SJCRH30 (cell line): ENCODE measurements at regions not wholly inside any gene's neighbourhood (a gene's known extent, or its start where the extent isn't known, plus 50 kb on each side); places are given as distances from the start of the nearest gene placed in this dataset.
"Not testable (repeated sequence)": the region's sequence is repeated elsewhere in the genome, so short reads cannot be mapped to it uniquely, and the experiment has no call there.

Experiments
- DNase-seq, 2 experiments: peaks; one replicate each; pipeline ENCODE4 v3.0.0-alpha.2; 2015 to 2020
- H3K27ac ChIP-seq: fragments of 250-450 bp; sonication (Bioruptor Pico); 2 replicates; pipeline ENCODE4 v1.5.1; 2020; ENCODE audit warnings: mild to moderate bottlenecking, moderate library complexity
- H3K27me3 ChIP-seq: fragments of 250-450 bp; sonication (Bioruptor Pico); 2 replicates; pipeline ENCODE4 v1.5.1; 2020; ENCODE audit warnings: mild to moderate bottlenecking, moderate library complexity
- H3K36me3 ChIP-seq: fragments of 250-450 bp; sonication (Bioruptor Pico); 2 replicates; pipeline ENCODE4 v1.5.1; 2020; ENCODE audit warnings: mild to moderate bottlenecking, moderate library complexity
- H3K4me1 ChIP-seq: fragments of 250-450 bp; sonication (Bioruptor Pico); 2 replicates; pipeline ENCODE4 v1.5.1; 2020; ENCODE audit warnings: mild to moderate bottlenecking, moderate library complexity
- H3K4me3 ChIP-seq: fragments of 250-450 bp; sonication (Bioruptor Pico); 2 replicates; pipeline ENCODE4 v1.5.1; 2020; ENCODE audit warnings: mild to moderate bottlenecking, moderate library complexity
- H3K9me3 ChIP-seq: fragments of 250-450 bp; sonication (Bioruptor Pico); replicated peaks from 2 replicates; pipeline ENCODE4 v1.5.1; 2020; ENCODE audit warnings: mild to moderate bottlenecking, moderate library complexity

GRCh38 chr2:147327613-147328012 lies 517.2 kb upstream of the ACVR2A start:
- H3K36me3 ChIP-seq = no peaks in the 10 kb centered on the region
- DNase-seq = peak in 1 of 2 experiments; percentile 47
- peaks cover 3% of the 10 kb centered on the region; the same call in 1 of the 2 replicates for H3K4me1 ChIP-seq
- no peaks in the 10 kb centered on the region for H3K9me3 ChIP-seq
- no peak overlapping the region for H3K4me3 ChIP-seq
- H3K27me3 ChIP-seq = no peaks in the 10 kb centered on the region
- H3K27ac ChIP-seq = no peak overlapping the region

DNA sequence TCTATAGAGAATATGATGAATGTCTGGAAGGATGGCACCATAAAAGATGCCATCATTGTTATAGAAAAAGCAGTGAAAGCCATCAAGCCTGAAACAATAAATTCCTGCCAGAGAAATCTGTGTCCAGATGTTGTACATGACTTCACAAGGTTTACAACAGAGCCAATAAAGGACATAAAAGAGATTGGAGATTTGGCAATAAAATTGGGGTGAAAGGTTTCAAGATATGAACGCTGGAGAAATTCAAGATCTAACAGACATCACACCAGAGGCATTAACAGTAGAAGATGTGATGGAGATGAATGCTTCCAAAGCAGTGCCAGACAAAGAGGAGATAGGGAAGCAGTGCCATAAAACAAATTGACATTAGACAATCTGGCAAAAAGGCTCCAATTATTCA lies 518.8 kb upstream of the ACVR2A start:
- Histone ChIP-seq H3K27ac (no peak overlapping the region), H3K4me3 (no peak overlapping the region), H3K36me3 (no peaks in the 10 kb centered on the region), H3K27me3 (no peaks in the 10 kb centered on the region), H3K4me1 (peaks cover 3% of the 10 kb centered on the region; the same call in 1 of the 2 replicates), H3K9me3 (no peaks in the 10 kb centered on the region; the same call in 1 of the 2 replicates)
- no peak for DNase-seq

GRCh38 chr2:147320146-147320545 lies 524.7 kb upstream of the ACVR2A start:
- Histone ChIP-seq H3K9me3 (peaks cover 12% of the 10 kb centered on the region; the same call in 1 of the 2 replicates), H3K27me3 (no peaks in the 10 kb centered on the region), H3K36me3 (no peaks in the 10 kb centered on the region), H3K27ac (no peak overlapping the region), H3K4me1 (no peaks in the 10 kb centered on the region), H3K4me3 (no peak overlapping the region)
- no peak for DNase-seq

GRCh38 chr2:147311058-147311430 lies 533.8 kb upstream of the ACVR2A start:
- H3K27me3 ChIP-seq = no peaks in the 10 kb centered on the region
- no peak overlapping the region for H3K4me3 ChIP-seq
- no peak overlapping the region for H3K27ac ChIP-seq
- H3K9me3 ChIP-seq = no peaks in the 10 kb centered on the region
- H3K4me1 ChIP-seq = no peaks in the 10 kb centered on the region
- DNase-seq = peak; percentile 48 to 50
- no peaks in the 10 kb centered on the region for H3K36me3 ChIP-seq

DNA sequence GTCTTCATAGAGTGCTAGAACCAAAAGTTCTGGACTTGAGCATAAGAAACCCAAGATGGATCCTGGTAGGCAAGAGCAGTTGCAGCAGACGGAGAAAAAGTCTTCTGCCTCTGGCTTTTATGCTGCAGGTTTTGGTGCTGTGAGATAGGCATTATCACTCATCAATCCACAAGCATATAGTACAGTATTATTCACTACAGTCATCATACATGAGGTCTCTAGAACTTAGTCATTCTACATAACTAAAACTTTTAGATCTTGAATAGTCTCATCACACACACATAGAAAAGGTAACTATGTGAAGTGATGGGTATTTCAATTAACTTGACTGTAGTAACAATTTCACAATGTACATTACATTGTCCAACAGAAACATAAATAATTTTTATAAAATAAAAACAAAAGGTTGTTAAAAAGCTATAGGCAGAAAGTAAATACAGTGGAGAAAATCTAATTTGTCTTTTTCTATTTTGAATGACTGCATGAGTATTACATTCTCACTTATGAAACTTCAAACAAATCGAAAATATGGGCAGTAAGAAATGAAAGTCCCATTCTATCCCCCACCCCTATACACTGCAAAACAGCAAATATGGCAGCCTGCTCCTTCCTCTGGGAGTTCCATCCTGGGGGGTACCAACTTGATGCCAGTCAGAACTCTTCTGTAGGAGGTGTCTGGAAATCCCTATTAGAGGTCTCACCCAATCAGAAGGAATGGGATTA lies 534.3 kb upstream of the ACVR2A start:
- H3K4me1 ChIP-seq = no peaks in the 10 kb centered on the region
- H3K36me3 ChIP-seq = no peaks in the 10 kb centered on the region
- H3K4me3 ChIP-seq = no peak overlapping the region
- no peaks in the 10 kb centered on the region for H3K27me3 ChIP-seq
- DNase-seq = no peak
- no peak overlapping the region for H3K27ac ChIP-seq
- H3K9me3 ChIP-seq = no peaks in the 10 kb centered on the region

DNA sequence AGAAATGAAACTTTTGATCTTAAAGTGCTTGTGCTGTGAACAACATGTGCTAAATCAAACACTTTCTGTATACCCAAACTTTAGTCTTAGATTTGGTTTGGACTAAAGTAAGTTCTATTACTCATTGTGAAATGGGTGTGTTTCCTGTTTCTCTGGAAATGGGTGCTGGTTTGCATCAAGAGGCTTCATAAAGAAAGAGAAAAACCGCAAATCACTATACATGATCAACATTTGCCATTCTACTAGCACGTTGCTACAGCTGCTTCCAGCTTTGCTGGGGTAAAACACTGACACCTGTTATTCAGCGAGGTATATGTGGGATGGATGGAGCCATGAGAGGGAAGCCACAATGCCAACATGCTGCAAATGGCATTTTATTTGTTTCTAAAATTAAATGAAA lies 547.0 kb upstream of the ACVR2A start:
- no peak overlapping the region for H3K4me3 ChIP-seq
- H3K9me3 ChIP-seq = no peaks in the 10 kb centered on the region
- no peaks in the 10 kb centered on the region for H3K4me1 ChIP-seq
- peak in 1 of 2 experiments; percentile 21 for DNase-seq
- no peaks in the 10 kb centered on the region for H3K36me3 ChIP-seq
- H3K27ac ChIP-seq = no peak overlapping the region
- no peaks in the 10 kb centered on the region for H3K27me3 ChIP-seq

- H3K4me1 ChIP-seq = no peaks in the 10 kb centered on the region
- H3K27ac ChIP-seq = no peak overlapping the region
- no peaks in the 10 kb centered on the region for H3K27me3 ChIP-seq
- no peaks in the 10 kb centered on the region for H3K9me3 ChIP-seq
- DNase-seq = no peak
- H3K36me3 ChIP-seq = no peaks in the 10 kb centered on the region
- H3K4me3 ChIP-seq = no peak overlapping the region
Observed at GRCh38 chr2:147294825-147295392, 549.9 kb upstream of the ACVR2A start.

- 0 out of 2 replicates have a peak, but pooled peaks cover 2% of the 10 kb centered on the region for H3K4me1 ChIP-seq
Observed at GRCh38 chr2:147293991-147294824, 550.6 kb upstream of the ACVR2A start.

GRCh38 chr2:147288131-147288530 lies 556.7 kb upstream of the ACVR2A start:
- Histone ChIP-seq H3K4me3 (no peak overlapping the region), H3K9me3 (no peaks in the 10 kb centered on the region), H3K27me3 (no peaks in the 10 kb centered on the region), H3K36me3 (no peaks in the 10 kb centered on the region), H3K27ac (no peak overlapping the region), H3K4me1 (0 out of 2 replicates have a peak, but pooled peaks cover 5% of the 10 kb centered on the region)
- DNase-seq = no peak

More at GRCh38 chr2:147293991-147294824, 550.6 kb upstream of the ACVR2A start:
- H3K4me3 ChIP-seq = no peak overlapping the region
- no peaks in the 10 kb centered on the region for H3K9me3 ChIP-seq
- no peaks in the 10 kb centered on the region for H3K36me3 ChIP-seq
- DNase-seq = no peak
- no peak overlapping the region for H3K27ac ChIP-seq
- no peaks in the 10 kb centered on the region for H3K27me3 ChIP-seq

- Histone ChIP-seq H3K36me3 (no peaks in the 10 kb centered on the region), H3K9me3 (no peaks in the 10 kb centered on the region), H3K4me1 (peaks cover 19% of the 10 kb centered on the region), H3K4me3 (no peak overlapping the region), H3K27ac (no peak overlapping the region), H3K27me3 (no peaks in the 10 kb centered on the region)
- DNase-seq = peak; percentile 18 to 21
Observed at GRCh38 chr2:147275943-147276342, 568.9 kb upstream of the ACVR2A start.

DNA sequence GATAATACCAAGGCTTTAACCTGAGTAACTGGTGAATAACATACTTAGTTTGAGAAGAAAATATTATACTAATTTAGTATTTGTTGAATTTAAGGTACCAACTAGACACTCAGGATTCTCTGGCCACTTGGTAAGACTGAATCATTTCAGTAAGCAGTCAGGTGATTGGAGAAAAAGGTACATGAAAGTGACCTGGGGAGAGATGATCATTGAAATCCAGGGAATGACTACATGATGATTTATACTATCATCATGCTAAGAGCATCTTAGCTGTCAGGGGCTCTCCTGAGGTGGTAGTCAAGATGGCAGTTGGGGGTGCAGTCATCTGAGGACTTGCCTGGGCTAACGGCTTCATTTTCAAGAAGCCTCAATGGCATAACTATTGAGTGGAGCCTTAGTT lies 571.2 kb upstream of the ACVR2A start:
- no peak overlapping the region for H3K4me3 ChIP-seq
- H3K27me3 ChIP-seq = no peaks in the 10 kb centered on the region
- peaks cover 16% of the 10 kb centered on the region for H3K9me3 ChIP-seq
- H3K36me3 ChIP-seq = no peaks in the 10 kb centered on the region
- peaks cover 21% of the 10 kb centered on the region for H3K4me1 ChIP-seq
- no peak overlapping the region for H3K27ac ChIP-seq
- no peak for DNase-seq

DNA sequence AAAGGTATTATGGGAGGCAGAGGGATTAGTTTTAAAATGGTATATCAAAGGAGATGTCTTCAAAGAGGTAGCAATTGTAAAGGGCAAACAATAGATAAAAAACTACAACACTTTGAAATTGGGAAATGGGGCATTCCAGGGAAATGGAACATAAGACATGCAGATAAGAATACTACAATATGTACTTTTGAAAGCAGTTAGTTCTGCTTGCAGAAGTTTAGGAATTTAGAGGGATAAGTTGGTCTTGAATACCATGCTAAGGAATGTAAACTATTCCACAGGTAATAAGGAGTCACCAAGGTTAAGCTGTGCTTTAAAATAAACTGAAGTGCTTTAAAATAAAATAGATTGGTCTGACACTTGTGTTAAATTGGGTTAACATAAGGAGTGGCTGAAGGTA lies 571.7 kb upstream of the ACVR2A start:
- H3K4me3 ChIP-seq = no peak overlapping the region
- H3K27ac ChIP-seq = no peak overlapping the region
- H3K27me3 ChIP-seq = no peaks in the 10 kb centered on the region
- DNase-seq = no peak
- peaks cover 17% of the 10 kb centered on the region for H3K9me3 ChIP-seq
- H3K4me1 ChIP-seq = peaks cover 21% of the 10 kb centered on the region
- no peaks in the 10 kb centered on the region for H3K36me3 ChIP-seq

DNA sequence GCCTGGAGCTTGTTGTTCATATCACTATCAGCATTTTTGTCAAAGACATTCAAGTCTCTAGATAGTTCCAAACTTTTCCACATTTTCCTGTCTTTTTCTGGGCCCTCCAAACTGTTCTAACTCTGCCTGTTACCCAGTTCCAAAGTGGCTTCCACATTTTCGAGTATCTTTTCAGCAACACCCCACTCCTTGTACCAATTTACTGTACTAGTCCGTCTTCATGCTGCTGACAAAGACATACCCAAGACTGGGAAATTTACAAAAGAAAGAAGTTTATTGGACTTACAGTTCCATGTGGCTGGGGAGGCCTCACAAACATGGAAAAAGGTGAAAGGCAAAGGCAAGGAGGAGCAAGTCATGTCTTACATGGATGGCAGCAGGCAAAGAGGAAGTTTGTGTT lies 575.2 kb upstream of the ACVR2A start:
- not testable (repeated sequence) for DNase-seq, H3K27me3 ChIP-seq, H3K4me3 ChIP-seq, H3K36me3 ChIP-seq, H3K27ac ChIP-seq
- Histone ChIP-seq H3K4me1 (peaks cover 21% of the 10 kb centered on the region), H3K9me3 (peaks cover 22% of the 10 kb centered on the region)

- Histone ChIP-seq H3K4me3 (no peak overlapping the region), H3K36me3 (peaks cover 2% of the 10 kb centered on the region; the same call in 1 of the 2 replicates), H3K4me1 (no peaks in the 10 kb centered on the region), H3K27me3 (no peaks in the 10 kb centered on the region), H3K27ac (no peak overlapping the region), H3K9me3 (no peaks in the 10 kb centered on the region)
- DNase-seq = no peak
Observed at GRCh38 chr2:147260241-147260640, 584.6 kb upstream of the ACVR2A start.

DNA sequence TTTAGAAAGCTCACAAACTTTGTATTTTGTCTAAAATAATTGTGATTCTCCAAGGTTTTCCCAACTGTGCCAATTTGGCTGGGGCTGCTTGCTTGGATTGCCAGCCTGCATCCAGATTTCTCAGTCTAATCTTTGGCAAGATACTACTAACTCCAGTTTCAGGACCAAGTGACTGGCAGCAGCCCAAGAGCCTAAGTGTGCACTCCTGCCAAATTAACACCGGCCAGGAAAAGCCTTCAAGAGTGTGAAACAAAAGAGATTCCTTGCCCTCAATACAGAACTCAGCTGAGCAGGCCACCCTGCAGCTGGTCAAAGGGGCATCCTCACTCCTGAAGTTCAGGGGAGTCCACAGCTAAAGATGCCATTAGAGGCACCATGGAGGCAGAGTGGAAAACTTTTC lies 589.0 kb upstream of the ACVR2A start:
- H3K27ac ChIP-seq = no peak overlapping the region

More for the DNA sequence above, 589.0 kb upstream of the ACVR2A start:
- Histone ChIP-seq H3K9me3 (0 out of 2 replicates have a peak, but pooled peaks cover 2% of the 10 kb centered on the region), H3K36me3 (peaks cover 2% of the 10 kb centered on the region; the same call in 1 of the 2 replicates), H3K4me3 (no peak overlapping the region), H3K4me1 (no peaks in the 10 kb centered on the region), H3K27me3 (no peaks in the 10 kb centered on the region)
- DNase-seq = no peak
